HepG2 (cell line): ENCODE measurements at regions not wholly inside any gene's neighbourhood (a gene's known extent, or its start where the extent isn't known, plus 50 kb on each side); places are given as distances from the start of the nearest gene placed in this dataset.

Source experiments
- ELF4 ChIP-seq: sonication (generic); formaldehyde crosslinking; IDR thresholded peaks from 2 replicates; pipeline ENCODE4 v1.5.0; 2020; ENCODE audit warnings: missing genetic modification reagents, mild to moderate bottlenecking, moderate library complexity, borderline replicate concordance
- IRF2 ChIP-seq: IDR thresholded peaks from 2 replicates; pipeline ENCODE4 v1.6.1; 2018; ENCODE audit warnings: missing genetic modification reagents, missing compliant biosample characterization
- JUNB ChIP-seq: sonication (generic); formaldehyde crosslinking; IDR thresholded peaks from 2 replicates; pipeline ENCODE4 v1.8.0; 2022; ENCODE audit warnings: missing genetic modification reagents, mild to moderate bottlenecking, borderline replicate concordance
- KDM1A ChIP-seq: IDR thresholded peaks from 2 replicates; pipeline ENCODE4 v1.6.1; 2016; ENCODE audit warnings: missing compliant biosample characterization
- MXI1 ChIP-seq: IDR thresholded peaks from 3 replicates; pipeline ENCODE4 v1.6.1; 2012; ENCODE audit warnings: low read depth, low read length, inconsistent platforms, borderline replicate concordance
- POLR2A ChIP-seq, 2 experiments: IDR thresholded peaks; 2 replicates each; pipeline ENCODE4 v1.6.1; 2011; ENCODE audit warnings: low read depth in 2 of 2, low read length in 2 of 2, mild to moderate bottlenecking in 1 of 2, moderate library complexity in 1 of 2; ENCODE audit not compliant: insufficient read depth in 1 of 2
- SIN3A ChIP-seq: IDR thresholded peaks from 2 replicates; pipeline ENCODE4 v1.6.1; 2011; ENCODE audit warnings: low read depth, mild to moderate bottlenecking, control low read depth, low read length, borderline replicate concordance
- YEATS2 ChIP-seq: sonication (generic); formaldehyde crosslinking; IDR thresholded peaks from 2 replicates; pipeline ENCODE4 v1.4.0; 2020; ENCODE audit warnings: missing genetic modification reagents, borderline replicate concordance
- YY1 ChIP-seq: IDR thresholded peaks from 2 replicates; pipeline ENCODE4 v1.6.1; 2011; ENCODE audit warnings: low read length, low read depth, moderate library complexity, mild to moderate bottlenecking; ENCODE audit not compliant: insufficient read depth, insufficient replicate concordance
- ZNF350 ChIP-seq: sonication (generic); formaldehyde crosslinking; IDR thresholded peaks from 2 replicates; pipeline ENCODE4 v1.4.0; 2020; ENCODE audit warnings: mild to moderate bottlenecking, low read depth, missing genetic modification reagents, borderline replicate concordance
- ZNF720 ChIP-seq: sonication (generic); formaldehyde crosslinking; IDR thresholded peaks from 2 replicates; pipeline ENCODE4 v1.4.0; 2020; ENCODE audit warnings: missing genetic modification reagents
- ZNF768 ChIP-seq: sonication (generic); formaldehyde crosslinking; IDR thresholded peaks from 2 replicates; pipeline ENCODE4 v1.4.0; 2020; ENCODE audit warnings: missing genetic modification reagents
- TF ChIP-seq, protein P1 (sequence below): sonication (generic); formaldehyde crosslinking; IDR thresholded peaks from 2 replicates; pipeline ENCODE4 v1.5.0; 2020; ENCODE audit warnings: mild to moderate bottlenecking, missing genetic modification reagents, moderate library complexity

DNA sequence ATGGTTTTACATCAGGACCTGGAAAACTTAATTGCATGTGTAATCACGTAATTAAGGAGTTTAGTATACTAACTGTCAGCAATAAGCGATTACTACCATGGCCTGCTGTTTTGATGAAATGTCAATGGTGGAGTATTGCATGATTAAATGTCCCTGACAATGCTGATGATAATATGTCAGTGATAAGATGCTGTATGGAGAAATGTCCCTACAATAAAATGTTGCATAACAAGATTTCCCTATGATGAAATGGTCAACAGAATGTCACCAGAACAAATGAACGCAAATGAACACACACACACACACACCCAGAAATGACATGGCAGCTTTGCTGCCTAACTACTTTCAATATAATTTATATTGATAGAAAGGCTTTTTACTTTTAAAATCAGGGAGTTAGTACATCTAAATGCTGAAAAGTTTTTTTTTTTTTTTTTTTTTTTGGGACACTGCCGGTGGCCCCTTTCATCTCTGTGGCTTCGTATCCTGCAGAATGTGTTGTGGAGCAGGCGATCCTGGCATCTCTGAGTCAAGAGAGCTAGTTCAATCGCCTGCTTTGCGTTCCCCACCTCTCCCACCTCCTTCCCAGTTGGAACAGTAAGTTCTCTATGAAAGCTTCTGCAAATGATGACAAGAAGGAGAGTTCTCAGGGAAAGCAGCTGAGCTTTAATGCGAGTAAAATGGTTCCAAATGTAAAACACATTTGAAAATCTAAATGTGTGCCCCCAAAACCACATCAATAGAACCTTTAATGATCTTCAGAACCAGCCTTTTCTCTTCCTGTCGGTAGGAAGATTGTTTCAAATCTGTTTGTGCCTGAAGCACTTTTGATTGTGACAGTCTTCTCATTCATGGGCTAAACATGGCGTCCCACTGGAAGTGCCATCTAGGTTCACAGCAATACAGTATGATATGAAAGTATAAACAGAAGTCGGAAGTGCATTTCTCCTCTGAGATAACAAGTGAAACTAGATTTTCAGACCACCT is 170.1 kb upstream of the GBE1 start:
- TF ChIP-seq JUNB (CRISPR knock-in tag) (no peak), YY1 (no peak), KDM1A (CRISPR knock-in tag) (no peak), SIN3A (no peak), ZNF350 (no peak), IRF2 (no peak), ZNF720 (CRISPR knock-in tag) (no peak), ZNF768 (CRISPR knock-in tag) (no peak), ELF4 (CRISPR knock-in tag) (no peak), MXI1 (no peak), YEATS2 (CRISPR knock-in tag) (no peak), POLR2A (IDR thresholded peaks at IDR 0.05; ENCODE audit: insufficient read depth in 1 of 2, low read depth in 2 of 2, low read length in 2 of 2) (no peak)
- TF ChIP-seq, protein P1, sequence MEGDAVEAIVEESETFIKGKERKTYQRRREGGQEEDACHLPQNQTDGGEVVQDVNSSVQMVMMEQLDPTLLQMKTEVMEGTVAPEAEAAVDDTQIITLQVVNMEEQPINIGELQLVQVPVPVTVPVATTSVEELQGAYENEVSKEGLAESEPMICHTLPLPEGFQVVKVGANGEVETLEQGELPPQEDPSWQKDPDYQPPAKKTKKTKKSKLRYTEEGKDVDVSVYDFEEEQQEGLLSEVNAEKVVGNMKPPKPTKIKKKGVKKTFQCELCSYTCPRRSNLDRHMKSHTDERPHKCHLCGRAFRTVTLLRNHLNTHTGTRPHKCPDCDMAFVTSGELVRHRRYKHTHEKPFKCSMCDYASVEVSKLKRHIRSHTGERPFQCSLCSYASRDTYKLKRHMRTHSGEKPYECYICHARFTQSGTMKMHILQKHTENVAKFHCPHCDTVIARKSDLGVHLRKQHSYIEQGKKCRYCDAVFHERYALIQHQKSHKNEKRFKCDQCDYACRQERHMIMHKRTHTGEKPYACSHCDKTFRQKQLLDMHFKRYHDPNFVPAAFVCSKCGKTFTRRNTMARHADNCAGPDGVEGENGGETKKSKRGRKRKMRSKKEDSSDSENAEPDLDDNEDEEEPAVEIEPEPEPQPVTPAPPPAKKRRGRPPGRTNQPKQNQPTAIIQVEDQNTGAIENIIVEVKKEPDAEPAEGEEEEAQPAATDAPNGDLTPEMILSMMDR (CRISPR knock-in tag): no peak
